HL-60 (cell line): ENCODE measurements at regions not wholly inside any gene's neighbourhood (a gene's known extent, or its start where the extent isn't known, plus 50 kb on each side); places are given as distances from the start of the nearest gene placed in this dataset.

Experiments
- DNase-seq, 2 experiments: peaks; one replicate each; pipeline ENCODE4 v3.0.0-alpha.2; 2010 to 2020; ENCODE audit warnings: low read depth in 1 of 2, low spot score in 1 of 2
- H3K27ac ChIP-seq: fragments of 250-450 bp; sonication (Bioruptor Pico); replicated peaks from 2 replicates; pipeline ENCODE4 v1.5.1; 2020; ENCODE audit warnings: mild to moderate bottlenecking, moderate library complexity
- H3K27me3 ChIP-seq: fragments of 250-450 bp; sonication (Bioruptor Pico); 2 replicates; pipeline ENCODE4 v1.5.1; 2021; ENCODE audit warnings: mild to moderate bottlenecking, moderate library complexity; ENCODE audit not compliant: insufficient read depth, poor library complexity, severe bottlenecking
- H3K4me3 ChIP-seq: replicated peaks from 2 replicates; pipeline ENCODE4 v1.5.1; 2011; ENCODE audit warnings: mild to moderate bottlenecking, control low read depth, low read length; ENCODE audit not compliant: insufficient read depth
- CTCF ChIP-seq: IDR thresholded peaks from one replicate; pipeline ENCODE4 v1.5.1; 2011; ENCODE audit warnings: low read length, control low read depth, inconsistent platforms; ENCODE audit not compliant: insufficient read depth
- GABPA ChIP-seq: IDR thresholded peaks from 2 replicates; pipeline ENCODE4 v1.6.1; 2012; ENCODE audit warnings: low read depth
- POLR2AphosphoS5 ChIP-seq: IDR thresholded peaks from 2 replicates; pipeline ENCODE4 v1.6.1; 2012; ENCODE audit warnings: low read depth
- REST ChIP-seq: IDR thresholded peaks from 2 replicates; pipeline ENCODE4 v1.6.1; 2012; ENCODE audit warnings: low read depth; ENCODE audit not compliant: insufficient replicate concordance
- SPI1 ChIP-seq: IDR thresholded peaks from 2 replicates; pipeline ENCODE4 v1.6.1; 2012; ENCODE audit warnings: low read depth, mild to moderate bottlenecking, borderline replicate concordance

GRCh38 chr14:43855556-43855955 is 651.5 kb downstream of the FSCB start:
- Histone ChIP-seq H3K4me3 (no peak overlapping the region), H3K27ac (no peak overlapping the region)
- TF ChIP-seq POLR2AphosphoS5 = no peak
- TF ChIP-seq CTCF = no peak
- TF ChIP-seq REST = no peak
- no peak for TF ChIP-seq SPI1
- TF ChIP-seq GABPA = no peak

GRCh38 chr14:43853541-43853940 is 653.5 kb downstream of the FSCB start:
- Histone ChIP-seq H3K4me3 (no peak overlapping the region), H3K27me3 (no peaks in the 10 kb centered on the region), H3K27ac (no peak overlapping the region)
- TF ChIP-seq POLR2AphosphoS5 (no peak), REST (no peak), SPI1 (no peak), CTCF (no peak), GABPA (no peak)
- no peak for DNase-seq

More at GRCh38 chr14:43855556-43855955, 651.5 kb downstream of the FSCB start:
- no peak for DNase-seq
- no peaks in the 10 kb centered on the region for H3K27me3 ChIP-seq

GRCh38 chr14:43803076-43803689 is 703.9 kb downstream of the FSCB start:
- Histone ChIP-seq H3K4me3 (no peak overlapping the region), H3K27me3 (no peaks in the 10 kb centered on the region), H3K27ac (no peak overlapping the region)
- no peak for DNase-seq
- no peak for TF ChIP-seq SPI1

GRCh38 chr14:43795600-43796228 is 711.4 kb downstream of the FSCB start:
- Histone ChIP-seq H3K4me3 (no peak overlapping the region), H3K27ac (no peak overlapping the region), H3K27me3 (no peaks in the 10 kb centered on the region)
- DNase-seq = no peak
- TF ChIP-seq REST (no peak), CTCF (no peak), GABPA (no peak), POLR2AphosphoS5 (no peak), SPI1 (no peak)
